ENCODE measurements at regions not wholly inside any gene's neighbourhood (a gene's known extent, or its start where the extent isn't known, plus 50 kb on each side); places are given as distances from the start of the nearest gene placed in this dataset.

DNA sequence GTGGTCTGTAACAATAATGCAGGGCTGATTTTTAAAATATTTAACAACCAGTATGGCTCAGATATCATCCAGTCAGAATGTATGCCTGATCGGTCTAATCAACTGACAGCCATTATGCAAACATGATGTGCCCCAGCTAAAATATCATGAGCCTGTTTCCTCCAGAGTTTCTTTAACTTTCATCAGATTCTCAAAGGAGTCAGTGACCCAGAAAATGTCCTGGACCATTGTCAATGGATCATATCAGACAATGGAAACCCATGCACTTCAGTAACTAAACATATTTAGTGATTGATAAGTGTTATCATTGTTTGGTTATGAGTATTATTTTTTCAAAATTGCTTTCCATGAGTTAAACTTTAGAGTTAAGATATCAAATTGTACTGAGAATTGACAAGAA is 173.5 kb downstream of the LMBRD1 start:
- POLR2A ChIA-PET, result no interaction called here
- no peaks in the 10 kb centered on the region for H3K9me3 ChIP-seq (ENCODE audit: control insufficient read depth, insufficient read depth, low read length)
- no peak overlapping the region for H3K4me3 ChIP-seq (ENCODE audit: low read depth, low read length)
- H3K27me3 ChIP-seq (ENCODE audit: control insufficient read depth, insufficient read depth, low read length), result no peaks in the 10 kb centered on the region
- H3K27ac ChIP-seq (ENCODE audit: low read depth, low read length), result no peak overlapping the region
- CTCF ChIA-PET, result no interaction called here
- no peak for DNase-seq (ENCODE audit: low read depth, low spot score)
- TF ChIP-seq, protein P1, sequence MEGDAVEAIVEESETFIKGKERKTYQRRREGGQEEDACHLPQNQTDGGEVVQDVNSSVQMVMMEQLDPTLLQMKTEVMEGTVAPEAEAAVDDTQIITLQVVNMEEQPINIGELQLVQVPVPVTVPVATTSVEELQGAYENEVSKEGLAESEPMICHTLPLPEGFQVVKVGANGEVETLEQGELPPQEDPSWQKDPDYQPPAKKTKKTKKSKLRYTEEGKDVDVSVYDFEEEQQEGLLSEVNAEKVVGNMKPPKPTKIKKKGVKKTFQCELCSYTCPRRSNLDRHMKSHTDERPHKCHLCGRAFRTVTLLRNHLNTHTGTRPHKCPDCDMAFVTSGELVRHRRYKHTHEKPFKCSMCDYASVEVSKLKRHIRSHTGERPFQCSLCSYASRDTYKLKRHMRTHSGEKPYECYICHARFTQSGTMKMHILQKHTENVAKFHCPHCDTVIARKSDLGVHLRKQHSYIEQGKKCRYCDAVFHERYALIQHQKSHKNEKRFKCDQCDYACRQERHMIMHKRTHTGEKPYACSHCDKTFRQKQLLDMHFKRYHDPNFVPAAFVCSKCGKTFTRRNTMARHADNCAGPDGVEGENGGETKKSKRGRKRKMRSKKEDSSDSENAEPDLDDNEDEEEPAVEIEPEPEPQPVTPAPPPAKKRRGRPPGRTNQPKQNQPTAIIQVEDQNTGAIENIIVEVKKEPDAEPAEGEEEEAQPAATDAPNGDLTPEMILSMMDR (IDR thresholded peaks at IDR 0.05; ENCODE audit: low read depth, low read length), result no peak

DNA sequence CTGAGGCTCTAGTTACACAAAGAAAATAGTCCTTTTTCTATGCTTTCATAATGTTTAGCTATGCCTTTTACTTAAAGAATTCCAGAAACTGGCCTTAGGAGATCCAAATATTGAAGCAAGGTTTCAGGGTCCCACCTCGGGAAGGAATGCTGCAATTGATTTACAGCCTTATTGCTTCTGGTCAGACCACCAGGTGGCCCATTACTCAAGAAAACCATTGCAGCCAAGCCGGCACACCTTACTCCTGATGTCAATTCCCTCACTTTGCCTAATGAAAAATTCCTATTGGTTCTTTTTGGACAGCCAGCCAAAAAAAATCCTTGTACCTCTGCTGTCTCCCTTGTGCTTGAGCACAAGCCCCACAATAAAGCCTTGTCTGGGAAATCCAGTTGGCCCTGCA is 173.9 kb downstream of the LMBRD1 start:
- CTCF ChIA-PET, result no interaction called here
- TF ChIP-seq, protein P1 (IDR thresholded peaks at IDR 0.05; ENCODE audit: low read depth, low read length), result no peak
- POLR2A ChIA-PET, result no interaction called here
- no peak overlapping the region for H3K27ac ChIP-seq (ENCODE audit: low read depth, low read length)
- no peaks in the 10 kb centered on the region for H3K27me3 ChIP-seq (ENCODE audit: control insufficient read depth, insufficient read depth, low read length)
- no peak for DNase-seq (ENCODE audit: low read depth, low spot score)
- no peak overlapping the region for H3K4me3 ChIP-seq (ENCODE audit: low read depth, low read length)
- no peaks in the 10 kb centered on the region for H3K9me3 ChIP-seq (ENCODE audit: control insufficient read depth, insufficient read depth, low read length)

DNA sequence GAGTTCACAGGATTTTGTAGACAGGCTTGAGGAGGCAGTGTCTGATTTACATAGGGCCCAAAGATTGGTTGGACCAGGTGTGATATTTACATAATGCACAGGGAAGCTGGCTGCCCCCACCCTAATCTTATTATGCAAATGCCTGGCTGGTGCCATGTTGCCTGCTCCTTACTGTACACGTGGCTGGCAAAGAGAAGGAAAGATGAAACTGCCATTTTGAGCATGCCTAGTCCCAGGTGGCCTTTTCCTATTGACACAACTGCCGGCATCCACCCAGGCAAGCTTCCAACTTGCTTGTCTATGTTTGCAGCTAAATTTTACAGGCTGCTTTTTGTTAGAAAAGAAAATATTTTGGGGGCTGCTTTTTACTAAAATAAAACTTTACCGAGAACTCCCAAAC is 174.6 kb downstream of the LMBRD1 start:
- Histone ChIP-seq H3K27me3 (ENCODE audit: control insufficient read depth, insufficient read depth, low read length) (no peaks in the 10 kb centered on the region), H3K27ac (ENCODE audit: low read depth, low read length) (no peak overlapping the region), H3K4me3 (ENCODE audit: low read depth, low read length) (no peak overlapping the region), H3K9me3 (ENCODE audit: control insufficient read depth, insufficient read depth, low read length) (no peaks in the 10 kb centered on the region)
- no peak for DNase-seq (ENCODE audit: low read depth, low spot score)
- ChIA-PET CTCF (no interaction called here), POLR2A (no interaction called here)
- TF ChIP-seq, protein P1 (IDR thresholded peaks at IDR 0.05; ENCODE audit: low read depth, low read length), result no peak

DNA sequence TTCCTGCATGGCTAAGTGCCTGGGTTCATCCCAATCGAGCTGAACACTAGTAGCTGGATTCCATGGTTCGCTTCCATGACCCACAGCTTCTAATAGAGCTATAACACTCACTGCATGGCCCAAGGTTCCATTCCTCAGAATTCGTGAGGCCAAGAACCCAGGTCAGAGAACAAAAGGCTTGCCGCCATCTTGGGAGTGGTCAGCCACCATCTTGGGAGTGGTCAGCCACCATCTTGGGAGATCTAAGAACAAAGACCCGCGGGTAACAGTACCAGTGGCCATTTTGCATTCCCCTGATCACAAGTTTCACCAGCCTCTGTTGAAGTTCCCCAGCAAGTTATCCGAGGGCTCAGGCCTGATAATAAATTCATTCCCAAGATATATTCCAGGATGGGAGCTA is 179.6 kb downstream of the LMBRD1 start:
- CTCF ChIA-PET, result no interaction called here
- Histone ChIP-seq H3K27me3 (ENCODE audit: control insufficient read depth, insufficient read depth, low read length) (no peaks in the 10 kb centered on the region), H3K27ac (ENCODE audit: low read depth, low read length) (no peak overlapping the region), H3K9me3 (ENCODE audit: control insufficient read depth, insufficient read depth, low read length) (no peaks in the 10 kb centered on the region), H3K4me3 (ENCODE audit: low read depth, low read length) (no peak overlapping the region)
- POLR2A ChIA-PET, result no interaction called here
- TF ChIP-seq, protein P1 (IDR thresholded peaks at IDR 0.05; ENCODE audit: low read depth, low read length), result no peak
- no peak for DNase-seq (ENCODE audit: low read depth, low spot score)

DNA sequence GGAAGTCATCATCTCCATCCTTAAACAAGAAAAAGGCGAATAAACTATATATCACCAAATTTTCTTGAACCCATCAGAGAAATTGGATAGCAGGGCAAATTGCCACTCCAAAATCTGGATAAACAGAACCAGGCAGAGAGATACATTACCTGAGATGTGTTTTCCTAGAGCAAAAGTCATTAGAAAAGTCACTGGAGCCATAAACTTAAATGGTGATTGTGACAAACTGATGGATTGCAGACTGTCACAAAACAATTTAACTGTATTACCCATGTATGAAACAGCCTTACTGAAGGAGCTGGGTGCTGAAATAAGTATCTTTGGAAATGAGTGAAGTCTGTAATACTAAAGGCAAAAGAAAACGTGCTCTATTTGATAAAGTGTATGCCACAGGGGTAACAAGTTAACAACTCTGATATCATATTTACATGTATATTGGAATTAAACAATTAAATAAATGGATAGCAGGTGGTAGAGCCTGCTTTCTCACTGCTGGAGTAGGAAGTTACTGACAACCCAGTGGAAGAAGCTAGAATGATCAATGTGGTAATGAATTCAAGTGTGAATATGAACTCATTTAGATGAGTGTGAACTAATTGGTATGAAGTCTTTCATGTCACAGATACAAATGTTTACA is 186.9 kb downstream of the LMBRD1 start:
- Histone ChIP-seq H3K27me3 (ENCODE audit: control insufficient read depth, insufficient read depth, low read length) (no peaks in the 10 kb centered on the region), H3K9me3 (ENCODE audit: control insufficient read depth, insufficient read depth, low read length) (no peaks in the 10 kb centered on the region), H3K4me3 (ENCODE audit: low read depth, low read length) (no peak overlapping the region), H3K27ac (ENCODE audit: low read depth, low read length) (no peak overlapping the region)
- ChIA-PET POLR2A (no interaction called here), CTCF (no interaction called here)
- DNase-seq (ENCODE audit: low read depth, low spot score), result no peak
- TF ChIP-seq, protein P1 (IDR thresholded peaks at IDR 0.05; ENCODE audit: low read depth, low read length), result no peak
